ENCODE measurements at regions not wholly inside any gene's neighbourhood (a gene's known extent, or its start where the extent isn't known, plus 50 kb on each side); places are given as distances from the start of the nearest gene placed in this dataset.

- TF ChIP-seq POLR2A (IDR thresholded peaks at IDR 0.05; ENCODE audit: extremely low read depth, insufficient read length) (no peak), CTCF (IDR thresholded peaks at IDR 0.05; ENCODE audit: low read depth, low read length) (no peak), MYC (IDR thresholded peaks at IDR 0.05; ENCODE audit: low read depth, low read length) (no peak)
- TF ChIP-seq, protein P1, sequence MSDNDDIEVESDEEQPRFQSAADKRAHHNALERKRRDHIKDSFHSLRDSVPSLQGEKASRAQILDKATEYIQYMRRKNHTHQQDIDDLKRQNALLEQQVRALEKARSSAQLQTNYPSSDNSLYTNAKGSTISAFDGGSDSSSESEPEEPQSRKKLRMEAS (IDR thresholded peaks at IDR 0.05; ENCODE audit: low read depth, low read length): no peak
- no peak for DNase-seq (ENCODE audit: low read depth)
- no peak overlapping the region for H3K4me3 ChIP-seq (ENCODE audit: low read depth, low read length)
Measured at GRCh38 chr9:89674667-89675057, 69.8 kb downstream of the GADD45G start.

GRCh38 chr9:89675058-89675742 is 70.4 kb downstream of the GADD45G start:
- TF ChIP-seq POLR2A (IDR thresholded peaks at IDR 0.05; ENCODE audit: extremely low read depth, insufficient read length) (no peak), CTCF (IDR thresholded peaks at IDR 0.05; ENCODE audit: low read depth, low read length) (no peak)
- no peak for DNase-seq (ENCODE audit: low read depth)

DNA sequence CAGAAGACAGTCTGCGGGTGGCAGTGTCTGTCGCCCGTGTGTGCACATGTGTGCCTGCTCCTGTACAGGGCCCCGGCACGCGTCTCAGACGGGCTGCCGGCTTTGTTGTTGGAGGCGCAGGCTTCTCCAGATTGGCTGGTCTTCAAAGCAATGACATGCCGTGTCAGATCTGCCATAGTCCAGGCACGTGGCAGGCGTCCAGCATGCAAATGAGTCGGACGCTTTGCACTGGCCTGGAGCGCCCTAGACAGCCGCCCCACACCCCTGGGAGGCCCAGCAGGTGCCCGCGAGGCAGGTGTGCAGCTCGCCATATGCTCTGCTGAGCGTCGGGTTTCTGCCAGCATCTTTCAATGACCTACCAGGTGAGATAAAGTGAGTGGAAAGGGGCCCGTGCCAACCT is 71.5 kb downstream of the GADD45G start:
- TF ChIP-seq MYC (IDR thresholded peaks at IDR 0.05; ENCODE audit: low read depth, low read length): no peak
- TF ChIP-seq, protein P1 (IDR thresholded peaks at IDR 0.05; ENCODE audit: low read depth, low read length): no peak
- H3K4me3 ChIP-seq (ENCODE audit: low read depth, low read length): no peak overlapping the region
- DNase-seq (ENCODE audit: low read depth): no peak

More at GRCh38 chr9:89675058-89675742, 70.4 kb downstream of the GADD45G start:
- no peak overlapping the region for H3K4me3 ChIP-seq (ENCODE audit: low read depth, low read length)

- TF ChIP-seq, protein P1 (IDR thresholded peaks at IDR 0.05; ENCODE audit: low read depth, low read length): no peak
- TF ChIP-seq POLR2A (IDR thresholded peaks at IDR 0.05; ENCODE audit: extremely low read depth, insufficient read length): no peak
- no peak for TF ChIP-seq CTCF (IDR thresholded peaks at IDR 0.05; ENCODE audit: low read depth, low read length)
- no peak for TF ChIP-seq MYC (IDR thresholded peaks at IDR 0.05; ENCODE audit: low read depth, low read length)
- no peak for DNase-seq (ENCODE audit: low read depth)
- H3K4me3 ChIP-seq (ENCODE audit: low read depth, low read length): no peak overlapping the region
Measured at GRCh38 chr9:89677702-89678395, 73.0 kb downstream of the GADD45G start.

DNA sequence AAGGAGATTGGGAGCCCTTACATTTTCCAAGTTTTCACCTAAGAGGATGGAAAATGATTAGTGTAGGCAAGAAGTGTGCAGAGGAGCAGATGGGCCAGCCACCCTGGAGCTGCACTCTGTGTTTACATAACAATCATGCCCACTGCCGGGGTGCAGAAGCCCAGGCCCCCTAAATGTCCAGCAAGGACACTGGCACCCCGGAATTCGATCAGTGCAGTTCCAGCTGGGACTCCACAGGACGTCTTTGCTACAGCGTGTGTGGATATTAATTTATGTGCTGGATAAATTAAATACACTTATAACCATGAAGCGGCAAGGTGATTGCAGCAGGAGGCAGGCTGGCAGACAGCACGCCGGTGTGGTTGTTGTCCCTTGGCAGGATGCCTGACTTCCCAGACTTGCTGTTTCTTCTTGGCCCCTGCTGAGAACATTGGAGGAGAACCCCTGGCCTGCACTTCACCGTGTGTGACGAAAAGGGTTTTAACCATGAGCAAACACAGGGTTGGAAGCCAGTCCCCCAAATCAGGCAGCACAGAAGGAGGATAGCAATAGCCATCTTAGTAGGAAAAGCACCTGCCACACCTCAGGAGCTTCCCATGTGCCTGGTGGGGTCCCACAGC is 73.7 kb downstream of the GADD45G start:
- TF ChIP-seq CTCF (IDR thresholded peaks at IDR 0.05; ENCODE audit: low read depth, low read length) (no peak), MYC (IDR thresholded peaks at IDR 0.05; ENCODE audit: low read depth, low read length) (no peak), POLR2A (IDR thresholded peaks at IDR 0.05; ENCODE audit: extremely low read depth, insufficient read length) (no peak)
- TF ChIP-seq, protein P1 (IDR thresholded peaks at IDR 0.05; ENCODE audit: low read depth, low read length): no peak
- no peak for DNase-seq (ENCODE audit: low read depth)
- no peak overlapping the region for H3K4me3 ChIP-seq (ENCODE audit: low read depth, low read length)

GRCh38 chr9:89679016-89679415 is 74.2 kb downstream of the GADD45G start:
- H3K4me3 ChIP-seq (ENCODE audit: low read depth, low read length): no peak overlapping the region
- TF ChIP-seq, protein P1 (IDR thresholded peaks at IDR 0.05; ENCODE audit: low read depth, low read length): no peak
- TF ChIP-seq CTCF (IDR thresholded peaks at IDR 0.05; ENCODE audit: low read depth, low read length) (no peak), MYC (IDR thresholded peaks at IDR 0.05; ENCODE audit: low read depth, low read length) (no peak), POLR2A (IDR thresholded peaks at IDR 0.05; ENCODE audit: extremely low read depth, insufficient read length) (no peak)
- DNase-seq (ENCODE audit: low read depth): no peak
